ENCODE measurements at regions not wholly inside any gene's neighbourhood (a gene's known extent, or its start where the extent isn't known, plus 50 kb on each side); places are given as distances from the start of the nearest gene placed in this dataset.

DNA sequence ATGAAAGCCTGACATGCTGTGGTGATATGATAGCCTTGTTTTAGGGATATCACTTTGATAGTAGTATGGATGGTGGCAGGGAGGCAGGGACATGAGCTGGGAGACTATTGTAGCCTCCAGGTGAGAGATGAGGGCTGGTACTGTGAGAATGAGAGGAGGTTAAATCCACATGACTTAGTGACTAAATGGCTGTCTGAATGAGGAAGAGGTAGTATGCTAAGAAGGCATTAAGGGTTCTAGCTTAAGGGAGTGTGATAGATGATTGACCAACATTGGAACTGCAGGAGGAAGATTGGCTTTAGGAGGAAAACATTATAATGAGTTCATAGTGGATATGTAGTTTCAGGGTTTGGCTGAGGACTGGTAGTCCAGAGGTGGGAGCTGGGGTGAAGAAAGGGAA lies 195.0 kb upstream of the ANK2 start:
- H2AFZ ChIP-seq (ENCODE audit: low read depth, low read length): no peak overlapping the region
- TF ChIP-seq POLR2AphosphoS5 (IDR thresholded peaks at IDR 0.05): no peak
- TF ChIP-seq CTCF (IDR thresholded peaks at IDR 0.05; ENCODE audit: poor library complexity, severe bottlenecking): no peak
- TF ChIP-seq RAD21 (conservative IDR thresholded peaks at IDR 0.05): no peak
- no peak for TF ChIP-seq EP300 (conservative IDR thresholded peaks at IDR 0.05; ENCODE audit: poor library complexity, severe bottlenecking)
- TF ChIP-seq MXI1 (conservative IDR thresholded peaks at IDR 0.05; ENCODE audit: poor library complexity, severe bottlenecking): no peak
- TF ChIP-seq TAF1 (IDR thresholded peaks at IDR 0.05; ENCODE audit: low read depth): no peak
- no peak for TF ChIP-seq SMC3 (conservative IDR thresholded peaks at IDR 0.05; ENCODE audit: poor library complexity)
- no peak for TF ChIP-seq REST (IDR thresholded peaks at IDR 0.05; ENCODE audit: borderline replicate concordance)
- no peak for TF ChIP-seq EZH2 (IDR thresholded peaks at IDR 0.05; ENCODE audit: borderline replicate concordance, insufficient read depth, low read length, poor library complexity, severe bottlenecking)
- no peaks in the 10 kb centered on the region for H3F3A ChIP-seq (ENCODE audit: insufficient read depth, low read length, poor library complexity, severe bottlenecking)
- no peak overlapping the region for H3K4me2 ChIP-seq (ENCODE audit: low read length)
- no peaks in the 10 kb centered on the region for H3K79me2 ChIP-seq (replicated peaks; ENCODE audit: insufficient read depth, low read length)
- H3K9me2 ChIP-seq (ENCODE audit: insufficient read depth, low read length): no peaks in the 10 kb centered on the region
- H3K36me3 ChIP-seq (ENCODE audit: insufficient read depth, low read length): no peaks in the 10 kb centered on the region
- no peaks in the 10 kb centered on the region for H4K20me1 ChIP-seq (ENCODE audit: insufficient read depth)
- no peak overlapping the region for H3K9ac ChIP-seq (ENCODE audit: low read length)
- no peaks in the 10 kb centered on the region for H3K9me3 ChIP-seq (ENCODE audit: low read length)
- no peaks in the 10 kb centered on the region for H3K27me3 ChIP-seq (ENCODE audit: insufficient read depth, low read depth, low read length)
- no peak overlapping the region for H3K4me3 ChIP-seq (ENCODE audit: low read length)
- no peak overlapping the region for H3K27ac ChIP-seq (ENCODE audit: low read length)

DNA sequence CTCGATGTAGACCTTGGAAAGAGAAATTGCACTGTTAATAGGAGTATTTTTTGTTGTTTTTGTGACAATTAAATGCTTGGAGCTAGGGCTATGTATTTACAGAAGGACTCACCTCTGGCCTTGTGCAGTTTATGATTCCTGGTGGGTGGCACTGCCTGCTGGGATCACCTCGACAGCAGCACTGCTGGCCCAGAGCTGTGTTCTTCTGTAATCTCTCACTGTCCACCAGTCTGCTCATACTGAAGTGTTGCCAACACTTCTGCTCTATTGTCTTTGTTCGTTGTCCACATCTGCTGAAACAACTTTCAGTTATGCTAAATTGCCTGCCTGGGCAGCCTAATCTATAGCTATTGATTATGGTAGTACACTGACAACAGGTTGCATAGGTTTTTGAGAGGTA lies 194.4 kb upstream of the ANK2 start:
- Histone ChIP-seq H3K36me3 (ENCODE audit: insufficient read depth, low read length) (no peaks in the 10 kb centered on the region), H3K4me3 (ENCODE audit: low read length) (no peak overlapping the region), H2AFZ (ENCODE audit: low read depth, low read length) (no peak overlapping the region), H4K20me1 (ENCODE audit: insufficient read depth) (no peaks in the 10 kb centered on the region), H3K27me3 (ENCODE audit: insufficient read depth, low read depth, low read length) (no peaks in the 10 kb centered on the region), H3K4me2 (ENCODE audit: low read length) (no peak overlapping the region), H3K9me3 (ENCODE audit: low read length) (no peaks in the 10 kb centered on the region), H3F3A (ENCODE audit: insufficient read depth, low read length, poor library complexity, severe bottlenecking) (no peaks in the 10 kb centered on the region), H3K27ac (ENCODE audit: low read length) (no peak overlapping the region), H3K9ac (ENCODE audit: low read length) (no peak overlapping the region), H3K9me2 (ENCODE audit: insufficient read depth, low read length) (no peaks in the 10 kb centered on the region), H3K79me2 (replicated peaks; ENCODE audit: insufficient read depth, low read length) (no peaks in the 10 kb centered on the region)
- TF ChIP-seq TAF1 (IDR thresholded peaks at IDR 0.05; ENCODE audit: low read depth) (no peak), REST (IDR thresholded peaks at IDR 0.05; ENCODE audit: borderline replicate concordance) (no peak), MXI1 (conservative IDR thresholded peaks at IDR 0.05; ENCODE audit: poor library complexity, severe bottlenecking) (no peak), CTCF (IDR thresholded peaks at IDR 0.05; ENCODE audit: poor library complexity, severe bottlenecking) (no peak), SMC3 (conservative IDR thresholded peaks at IDR 0.05; ENCODE audit: poor library complexity) (no peak), POLR2AphosphoS5 (IDR thresholded peaks at IDR 0.05) (no peak), EZH2 (IDR thresholded peaks at IDR 0.05; ENCODE audit: borderline replicate concordance, insufficient read depth, low read length, poor library complexity, severe bottlenecking) (no peak), RAD21 (conservative IDR thresholded peaks at IDR 0.05) (no peak), EP300 (conservative IDR thresholded peaks at IDR 0.05; ENCODE audit: poor library complexity, severe bottlenecking) (no peak)

All from neural cell (in vitro differentiated cells).